DOHH2 (cell line): ENCODE measurements at regions not wholly inside any gene's neighbourhood (a gene's known extent, or its start where the extent isn't known, plus 50 kb on each side); places are given as distances from the start of the nearest gene placed in this dataset.

Experiments
- H3F3A ChIP-seq: fragments of 200-600 bp; sonication (generic), shearing (Covaris generic); 2 replicates; pipeline ENCODE4 v1.6.0; 2016; ENCODE audit warnings: antibody characterized with exemption, mild to moderate bottlenecking; ENCODE audit not compliant: control insufficient read depth, insufficient read depth
- H3K27ac ChIP-seq: fragments of 200-600 bp; sonication (generic); 2 replicates; pipeline ENCODE4 v1.5.1; 2014; ENCODE audit warnings: low read depth, mild to moderate bottlenecking, low read length, moderate library complexity
- H3K27me3 ChIP-seq: fragments of 200-600 bp; sonication (generic); 2 replicates; pipeline ENCODE4 v1.6.1; 2014; ENCODE audit warnings: mild to moderate bottlenecking, low read length, mixed read lengths; ENCODE audit not compliant: control insufficient read depth
- H3K36me3 ChIP-seq: fragments of 200-600 bp; sonication (generic); 2 replicates; pipeline ENCODE4 v1.6.1; 2014; ENCODE audit warnings: mild to moderate bottlenecking, low read length, moderate library complexity, mixed read lengths; ENCODE audit not compliant: control insufficient read depth
- H3K4me1 ChIP-seq: fragments of 200-600 bp; sonication (generic); 2 replicates; pipeline ENCODE4 v1.6.1; 2014; ENCODE audit warnings: mild to moderate bottlenecking, low read length, mixed read lengths; ENCODE audit not compliant: control insufficient read depth
- H3K4me2 ChIP-seq: fragments of 200-600 bp; sonication (generic); 2 replicates; pipeline ENCODE4 v1.6.0; 2014; ENCODE audit warnings: mild to moderate bottlenecking, low read length, moderate library complexity
- H3K4me3 ChIP-seq: fragments of 200-600 bp; sonication (generic); 2 replicates; pipeline ENCODE4 v1.5.1; 2014; ENCODE audit warnings: mild to moderate bottlenecking, low read length, mixed read lengths
- H3K79me2 ChIP-seq: fragments of 200-600 bp; sonication (generic); 2 replicates; pipeline ENCODE4 v1.6.1; 2014; ENCODE audit warnings: mild to moderate bottlenecking, low read length, mixed read lengths; ENCODE audit not compliant: control insufficient read depth
- H3K9me2 ChIP-seq: fragments of 200-600 bp; sonication (generic); replicated peaks from 2 replicates; pipeline ENCODE4 v1.6.1; 2014; ENCODE audit warnings: mild to moderate bottlenecking, low read length, mixed read lengths; ENCODE audit not compliant: control insufficient read depth
- H3K9me3 ChIP-seq: fragments of 200-600 bp; sonication (generic); 2 replicates; pipeline ENCODE4 v1.6.1; 2014; ENCODE audit warnings: antibody characterized with exemption, low read length, mixed read lengths; ENCODE audit not compliant: control insufficient read depth, insufficient read depth
- H4K20me1 ChIP-seq: fragments of 200-600 bp; sonication (generic); 2 replicates; pipeline ENCODE4 v1.6.0; 2014; ENCODE audit warnings: low read depth, mild to moderate bottlenecking, antibody characterized with exemption, low read length, moderate library complexity; ENCODE audit not compliant: control insufficient read depth, insufficient read depth
- EZH2phosphoT487 ChIP-seq: fragments of 200-600 bp; sonication (generic); IDR thresholded peaks from 2 replicates; pipeline ENCODE4 v1.6.1; 2017; ENCODE audit warnings: borderline replicate concordance, mild to moderate bottlenecking, antibody characterized with exemption, low read length, moderate library complexity, mixed read lengths
- TF ChIP-seq, protein P1 (sequence below): fragments of 200-600 bp; sonication (generic); IDR thresholded peaks from one replicate; pipeline ENCODE4 v1.5.1; 2014; ENCODE audit warnings: antibody characterized with exemption, mild to moderate bottlenecking, low read depth, low read length; ENCODE audit not compliant: poor library complexity, severe bottlenecking

DNA sequence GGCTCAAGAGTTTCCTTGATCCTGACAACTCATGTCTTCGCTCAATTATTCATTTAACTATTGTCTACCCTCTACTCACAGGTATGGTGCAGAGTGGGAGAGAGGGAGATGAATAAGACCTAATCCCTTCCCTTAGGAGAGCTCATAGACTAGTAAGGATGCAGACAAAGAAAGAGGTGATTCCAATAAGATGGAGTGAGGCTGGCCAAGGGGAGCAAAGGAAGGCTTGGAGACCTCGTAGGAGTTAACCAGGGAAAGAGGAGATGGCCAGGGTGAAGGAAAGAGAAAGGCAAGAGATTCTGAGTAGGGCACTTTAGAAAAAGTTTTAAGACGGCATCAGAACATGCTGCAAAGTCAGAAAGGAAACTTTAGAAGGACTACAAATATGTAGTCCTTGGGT is 588.5 kb downstream of the VRK1 start:
- TF ChIP-seq, protein P1, sequence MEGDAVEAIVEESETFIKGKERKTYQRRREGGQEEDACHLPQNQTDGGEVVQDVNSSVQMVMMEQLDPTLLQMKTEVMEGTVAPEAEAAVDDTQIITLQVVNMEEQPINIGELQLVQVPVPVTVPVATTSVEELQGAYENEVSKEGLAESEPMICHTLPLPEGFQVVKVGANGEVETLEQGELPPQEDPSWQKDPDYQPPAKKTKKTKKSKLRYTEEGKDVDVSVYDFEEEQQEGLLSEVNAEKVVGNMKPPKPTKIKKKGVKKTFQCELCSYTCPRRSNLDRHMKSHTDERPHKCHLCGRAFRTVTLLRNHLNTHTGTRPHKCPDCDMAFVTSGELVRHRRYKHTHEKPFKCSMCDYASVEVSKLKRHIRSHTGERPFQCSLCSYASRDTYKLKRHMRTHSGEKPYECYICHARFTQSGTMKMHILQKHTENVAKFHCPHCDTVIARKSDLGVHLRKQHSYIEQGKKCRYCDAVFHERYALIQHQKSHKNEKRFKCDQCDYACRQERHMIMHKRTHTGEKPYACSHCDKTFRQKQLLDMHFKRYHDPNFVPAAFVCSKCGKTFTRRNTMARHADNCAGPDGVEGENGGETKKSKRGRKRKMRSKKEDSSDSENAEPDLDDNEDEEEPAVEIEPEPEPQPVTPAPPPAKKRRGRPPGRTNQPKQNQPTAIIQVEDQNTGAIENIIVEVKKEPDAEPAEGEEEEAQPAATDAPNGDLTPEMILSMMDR: no peak
- H3K27me3 ChIP-seq: no peaks in the 10 kb centered on the region
- H3K4me2 ChIP-seq: no peak overlapping the region
- H3K4me3 ChIP-seq: no peak overlapping the region
- no peak overlapping the region for H3K27ac ChIP-seq
- no peaks in the 10 kb centered on the region for H3K4me1 ChIP-seq
- H3K9me2 ChIP-seq: no peaks in the 10 kb centered on the region
- H4K20me1 ChIP-seq: no peaks in the 10 kb centered on the region
- no peaks in the 10 kb centered on the region for H3F3A ChIP-seq
- H3K9me3 ChIP-seq: no peaks in the 10 kb centered on the region
- H3K36me3 ChIP-seq: no peaks in the 10 kb centered on the region
- H3K79me2 ChIP-seq: no peaks in the 10 kb centered on the region

DNA sequence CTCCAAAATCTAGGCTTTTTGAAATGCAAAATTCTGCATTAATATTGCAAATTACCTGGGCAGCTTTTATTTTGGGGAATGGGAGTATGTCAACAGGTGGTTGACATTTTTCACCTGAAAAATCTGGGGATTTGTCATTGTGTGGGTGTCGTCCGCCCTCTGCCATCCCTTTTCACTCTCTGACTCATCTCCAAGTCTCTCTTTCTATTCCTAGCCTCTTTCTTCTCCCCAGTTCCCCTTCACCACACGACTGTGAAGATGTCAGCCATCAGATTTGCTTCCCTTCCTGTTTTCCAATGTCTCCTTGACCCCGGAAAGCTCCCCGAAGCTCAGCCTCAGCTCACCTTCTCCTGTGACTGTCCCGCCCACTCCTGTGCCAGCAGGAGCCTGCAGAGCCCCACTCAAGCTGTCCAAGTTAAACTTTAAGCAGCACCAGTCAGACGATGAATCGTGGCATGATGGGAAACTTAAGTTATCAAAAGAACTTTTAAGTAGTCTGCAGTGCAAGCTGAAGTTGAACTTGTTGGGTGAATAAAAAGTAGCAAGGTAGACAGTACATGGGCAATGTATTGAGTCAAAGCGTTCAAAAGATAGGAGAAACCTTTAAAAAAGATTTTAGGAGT is 590.2 kb downstream of the VRK1 start:
- Histone ChIP-seq H3F3A (no peaks in the 10 kb centered on the region), H3K9me2 (no peaks in the 10 kb centered on the region), H3K9me3 (no peaks in the 10 kb centered on the region), H3K27ac (no peak overlapping the region), H3K27me3 (no peaks in the 10 kb centered on the region), H3K4me3 (no peak overlapping the region), H3K4me1 (no peaks in the 10 kb centered on the region), H3K79me2 (no peaks in the 10 kb centered on the region), H3K36me3 (no peaks in the 10 kb centered on the region), H3K4me2 (no peak overlapping the region), H4K20me1 (no peaks in the 10 kb centered on the region)
- TF ChIP-seq, protein P1: no peak
- TF ChIP-seq EZH2phosphoT487: no peak

GRCh38 chr14:97388408-97388807 is 591.2 kb downstream of the VRK1 start:
- H3F3A ChIP-seq: no peaks in the 10 kb centered on the region
- H3K9me3 ChIP-seq: no peaks in the 10 kb centered on the region
- H3K79me2 ChIP-seq: no peaks in the 10 kb centered on the region
- no peak for TF ChIP-seq EZH2phosphoT487
- TF ChIP-seq, protein P1: no peak
- no peaks in the 10 kb centered on the region for H3K4me1 ChIP-seq
- H3K27me3 ChIP-seq: no peaks in the 10 kb centered on the region
- H3K9me2 ChIP-seq: no peaks in the 10 kb centered on the region
- no peak overlapping the region for H3K4me3 ChIP-seq
- H3K36me3 ChIP-seq: no peaks in the 10 kb centered on the region
- H4K20me1 ChIP-seq: no peaks in the 10 kb centered on the region
- H3K27ac ChIP-seq: no peak overlapping the region
- no peak overlapping the region for H3K4me2 ChIP-seq
